HG02884 (cell line): ENCODE measurements at regions not wholly inside any gene's neighbourhood (a gene's known extent, or its start where the extent isn't known, plus 50 kb on each side); places are given as distances from the start of the nearest gene placed in this dataset.

Source experiments
- ATAC-seq: cut with Tn5 transposase; IDR thresholded peaks from one replicate; pipeline ENCODE4 v1.9.1; 2021; ENCODE audit warnings: mild to moderate bottlenecking, moderate library complexity; ENCODE audit not compliant: unreplicated experiment

DNA sequence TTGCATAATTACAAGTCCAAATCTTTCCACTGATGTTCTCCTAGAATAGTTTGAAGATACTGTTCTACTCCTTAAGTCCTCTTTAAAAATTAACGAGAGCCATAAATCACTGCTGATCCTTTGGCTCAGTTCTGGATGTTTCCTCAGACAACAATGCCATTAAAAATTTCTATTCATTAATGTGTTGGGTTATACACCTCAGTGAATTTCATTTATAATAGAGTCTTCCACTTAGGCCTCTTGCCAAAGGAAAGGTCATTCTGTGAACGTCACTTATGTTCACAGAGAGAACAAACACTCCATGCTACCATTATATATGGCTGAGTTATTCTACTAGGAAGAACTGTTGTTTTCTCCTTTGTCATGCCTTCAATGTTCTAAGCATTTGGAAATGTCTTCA is 1472.3 kb upstream of the CELF4 start:
- no peak for ATAC-seq

DNA sequence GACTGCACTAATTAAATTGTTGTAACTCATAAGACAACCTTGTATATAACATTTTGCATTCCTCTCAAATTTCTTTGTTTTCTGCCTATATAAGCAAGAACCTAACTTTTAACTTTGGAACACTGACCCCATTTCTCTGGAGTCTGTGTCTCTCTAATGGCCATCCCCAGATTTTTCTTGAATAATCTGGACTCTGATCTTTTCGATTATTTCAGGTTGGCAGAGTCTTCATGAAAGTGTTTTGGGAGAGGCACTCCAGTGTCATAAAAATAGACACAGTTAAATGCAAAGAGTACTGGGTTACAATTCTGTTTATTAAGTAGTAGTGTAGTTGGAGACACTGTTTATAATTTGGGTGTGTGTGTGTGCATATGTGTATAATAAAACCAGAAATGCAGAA is 1467.7 kb upstream of the CELF4 start:
- ATAC-seq, result no peak

DNA sequence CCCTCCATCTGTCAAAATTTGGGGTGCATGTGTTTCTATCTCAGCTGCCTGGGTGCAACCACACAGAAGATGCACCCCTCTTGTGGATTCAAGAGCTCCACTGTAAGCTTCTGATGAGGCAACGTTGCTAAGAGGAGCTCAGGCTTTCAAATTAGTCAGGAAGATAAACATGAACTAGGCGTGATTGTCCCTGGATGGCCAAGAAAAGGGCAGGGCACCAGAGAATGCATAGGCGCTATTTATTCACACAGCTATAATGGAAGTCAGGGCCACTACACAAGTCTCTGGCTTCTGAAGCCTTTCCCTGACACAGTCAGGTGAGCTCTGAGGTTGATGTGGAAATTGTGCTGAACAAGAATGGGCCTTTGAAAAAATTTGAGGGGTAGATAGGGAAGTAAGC is 1466.0 kb upstream of the CELF4 start:
- ATAC-seq, result no peak

DNA sequence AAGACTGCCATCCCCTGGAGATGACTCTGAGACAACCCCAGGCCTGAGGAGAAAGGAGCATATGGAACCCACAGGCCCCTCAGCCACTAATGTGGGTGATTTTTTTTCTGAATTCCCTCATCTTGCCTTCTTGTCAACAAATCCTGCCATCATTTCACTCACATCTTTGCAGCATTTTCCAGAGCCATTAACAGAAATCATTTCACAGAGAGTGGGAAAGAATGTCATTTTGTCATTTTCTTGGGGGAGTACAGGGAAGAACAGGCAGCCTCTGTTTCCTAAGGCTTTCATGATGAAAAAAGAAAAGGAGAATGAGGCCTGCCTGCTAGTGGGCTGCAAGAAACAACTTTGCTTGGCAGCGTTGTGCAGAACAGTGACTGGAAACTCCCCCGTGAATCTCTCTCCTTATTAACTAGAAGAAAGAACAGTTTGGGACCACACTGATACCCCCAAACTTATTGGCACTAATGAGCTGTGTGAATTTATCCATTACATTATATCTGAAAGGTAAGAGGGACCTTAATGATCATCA is 1464.6 kb upstream of the CELF4 start:
- no peak for ATAC-seq

DNA sequence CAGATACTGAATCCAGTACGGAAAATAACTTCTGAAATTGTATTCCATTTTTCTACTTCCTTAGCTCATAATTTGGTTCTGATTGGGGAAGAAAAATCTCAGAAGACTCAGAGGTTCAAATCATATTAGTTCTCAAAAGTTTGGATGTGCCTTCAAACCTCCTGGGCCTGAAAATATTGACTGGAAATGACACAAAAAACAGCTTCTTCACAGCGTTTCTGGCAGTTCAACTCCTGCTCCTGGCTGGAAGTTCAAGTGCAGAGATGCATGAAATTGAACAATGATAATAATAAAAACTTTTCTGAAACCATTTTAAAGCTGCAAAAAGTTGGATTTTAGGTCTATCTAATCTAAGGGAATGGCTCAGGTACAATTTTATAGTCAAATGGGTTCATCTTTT is 1459.9 kb upstream of the CELF4 start:
- ATAC-seq, result no peak

DNA sequence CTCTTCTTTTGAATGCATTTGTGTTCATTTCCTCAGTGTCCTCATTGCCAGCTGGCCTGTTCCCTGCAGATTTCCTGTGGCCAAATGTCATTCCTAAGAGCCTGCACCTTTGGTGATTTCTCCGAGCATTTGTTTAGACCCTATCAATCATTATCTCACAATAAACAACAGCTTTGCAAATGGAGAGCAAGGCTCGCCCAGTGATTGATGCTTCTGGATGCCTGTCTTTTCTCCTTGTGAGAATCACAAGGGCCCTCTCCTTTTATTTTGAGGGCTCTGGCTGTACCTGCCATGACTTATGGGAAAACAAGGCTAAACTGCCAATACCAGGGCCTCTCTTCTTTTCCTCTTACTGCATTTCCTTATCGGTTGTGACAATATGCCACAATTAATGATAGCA is 1454.4 kb upstream of the CELF4 start:
- ATAC-seq, result no peak

DNA sequence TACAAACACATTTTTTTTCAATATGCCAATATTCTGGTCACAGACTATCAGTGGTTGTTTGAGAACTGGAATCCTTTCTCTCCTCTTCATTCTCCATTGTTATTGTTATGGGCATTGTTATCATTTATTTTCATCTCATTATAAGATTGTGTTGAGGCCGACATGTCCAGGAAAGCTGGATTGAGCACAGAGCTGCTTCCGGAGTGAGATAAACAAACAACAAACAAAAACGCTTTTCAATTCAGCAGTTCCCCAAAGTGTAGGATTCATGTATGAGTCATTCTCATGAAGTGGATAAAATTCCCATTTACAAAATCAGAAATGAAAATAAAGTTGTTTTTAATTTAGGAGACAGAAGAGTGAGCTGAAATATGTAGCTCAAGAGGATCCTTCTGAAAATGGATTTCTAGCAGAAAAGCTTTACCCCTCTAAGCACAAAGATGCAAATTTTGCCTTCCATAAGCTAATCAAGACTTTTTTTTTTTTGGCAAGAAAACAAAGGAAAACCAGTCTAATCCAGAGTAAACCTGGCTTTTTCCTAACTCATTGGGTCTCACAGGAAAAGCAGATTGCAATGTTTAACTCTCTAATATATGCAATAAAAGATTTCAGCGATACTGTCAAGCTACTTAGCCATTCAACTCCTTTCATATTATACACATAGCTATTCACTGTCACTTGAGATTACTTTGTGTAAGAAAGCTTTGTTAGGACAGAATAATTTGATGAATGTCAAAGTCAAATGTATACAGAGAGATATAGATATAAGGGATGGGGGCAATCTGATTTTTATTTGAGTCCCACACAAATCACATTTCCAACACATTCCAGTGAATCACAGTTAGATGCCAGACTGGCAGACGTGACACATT is 1441.7 kb upstream of the CELF4 start:
- no peak for ATAC-seq

DNA sequence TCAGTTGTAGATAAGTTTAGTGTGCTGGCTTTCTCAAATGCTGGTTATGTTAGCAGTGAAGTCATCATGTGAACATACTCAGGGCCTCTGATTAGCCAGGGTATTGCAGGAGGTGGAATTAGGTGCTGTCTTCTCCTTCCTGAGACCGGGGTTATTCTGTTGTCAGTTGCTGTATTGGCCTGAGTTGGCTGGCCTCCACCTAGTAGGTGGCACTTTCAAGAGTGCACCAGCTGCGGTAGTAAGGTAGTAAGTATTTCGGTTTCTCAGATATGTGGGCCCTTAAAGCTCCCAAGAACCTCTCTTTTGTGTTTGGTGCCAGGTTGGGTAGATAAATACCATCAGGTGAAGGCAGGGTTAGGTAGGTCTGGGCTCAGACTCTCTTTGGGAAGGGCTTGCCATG is 1430.5 kb upstream of the CELF4 start:
- ATAC-seq, result no peak

DNA sequence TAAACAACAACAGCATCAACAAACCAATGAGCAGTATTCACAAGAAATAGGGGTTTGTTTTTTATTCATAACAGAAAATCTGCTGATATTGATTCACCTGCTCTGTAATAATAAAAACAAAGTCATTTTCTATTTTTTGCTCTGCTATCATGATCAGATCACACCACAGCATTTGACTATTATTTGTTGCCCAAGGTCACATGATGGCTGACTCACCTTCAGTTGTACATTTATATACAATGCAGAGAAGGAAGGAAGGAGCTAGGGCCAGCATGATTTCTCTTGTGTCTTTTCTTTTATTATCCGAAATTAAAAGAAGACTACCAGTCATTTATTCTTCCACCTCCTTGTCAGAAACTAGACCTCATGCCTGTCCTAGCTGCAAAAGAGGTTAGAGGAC is 1427.7 kb upstream of the CELF4 start:
- no peak for ATAC-seq

DNA sequence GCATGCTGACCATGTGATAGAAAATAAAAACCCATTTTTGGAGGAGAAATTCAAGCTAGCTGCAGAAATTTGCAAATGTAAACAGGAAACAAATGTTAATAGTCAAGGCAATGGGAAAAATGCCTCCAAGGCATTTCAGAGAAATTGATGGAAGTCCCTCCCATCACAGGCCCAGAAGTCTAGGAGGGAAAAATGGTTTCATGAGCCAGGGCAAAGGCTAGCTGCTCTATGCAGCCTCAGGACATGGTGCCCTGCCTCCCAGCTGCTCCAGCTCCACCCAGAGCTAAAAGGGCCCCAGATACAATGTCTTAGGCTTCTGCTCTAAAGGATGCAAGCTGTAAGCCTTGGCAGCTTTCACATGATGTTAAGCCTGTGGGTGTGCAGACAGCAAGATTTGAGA is 1419.4 kb upstream of the CELF4 start:
- ATAC-seq, result no peak

DNA sequence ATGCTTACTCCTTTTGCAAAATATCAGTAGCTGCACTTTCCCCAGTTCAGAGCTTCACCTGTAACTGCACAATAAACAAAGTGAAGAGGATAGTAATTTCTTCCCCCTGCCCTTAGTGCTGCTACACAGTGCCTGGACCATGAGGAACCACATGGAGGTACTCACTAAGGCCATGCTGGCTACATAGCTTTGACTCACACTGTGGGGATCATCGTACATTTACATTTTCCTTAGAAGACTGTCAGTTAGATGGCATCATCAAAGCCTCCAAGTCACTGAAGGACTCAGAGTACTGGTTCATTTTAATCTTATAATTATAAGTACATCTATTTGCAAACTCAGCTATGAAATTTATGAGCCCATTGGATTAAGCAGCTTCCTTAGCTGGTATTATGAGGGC is 1416.5 kb upstream of the CELF4 start:
- no peak for ATAC-seq

DNA sequence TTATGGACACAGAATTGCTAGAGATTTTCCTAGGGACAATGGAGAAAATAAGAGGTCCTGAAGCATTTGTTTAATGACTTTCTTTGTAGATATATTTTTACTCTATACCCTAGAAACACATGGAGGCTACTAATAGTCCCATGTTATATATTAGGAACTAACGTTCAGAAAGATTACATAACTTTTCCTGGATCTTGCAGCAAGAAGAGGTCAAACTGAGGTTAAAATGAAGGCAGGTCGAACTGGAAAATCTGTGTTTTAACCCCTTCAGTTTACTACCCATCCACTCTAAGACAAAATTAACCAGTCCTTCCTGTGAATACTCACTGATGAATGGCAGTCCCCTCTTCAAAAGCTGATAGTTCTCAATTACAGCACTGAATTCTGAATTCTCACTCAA is 1415.8 kb upstream of the CELF4 start:
- no peak for ATAC-seq

DNA sequence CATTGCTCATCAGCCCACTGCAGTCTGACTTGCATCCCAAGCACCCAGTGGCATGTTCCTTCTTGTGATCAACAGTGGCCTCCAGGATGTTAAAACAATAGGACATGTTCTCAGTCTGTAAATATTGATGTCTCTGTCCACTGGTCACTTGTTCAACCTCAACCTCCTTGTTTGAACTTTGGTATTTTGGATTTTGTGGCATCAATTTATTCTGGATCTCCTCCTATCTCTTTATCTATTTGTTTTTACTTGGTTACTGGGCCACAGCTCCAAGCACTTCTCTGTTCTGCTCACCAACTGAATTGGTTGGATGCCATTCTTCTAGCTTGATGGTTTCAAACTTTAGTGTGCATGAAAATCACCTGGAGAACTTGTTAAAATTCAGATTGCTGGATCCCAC is 1414.8 kb upstream of the CELF4 start:
- no peak for ATAC-seq

DNA sequence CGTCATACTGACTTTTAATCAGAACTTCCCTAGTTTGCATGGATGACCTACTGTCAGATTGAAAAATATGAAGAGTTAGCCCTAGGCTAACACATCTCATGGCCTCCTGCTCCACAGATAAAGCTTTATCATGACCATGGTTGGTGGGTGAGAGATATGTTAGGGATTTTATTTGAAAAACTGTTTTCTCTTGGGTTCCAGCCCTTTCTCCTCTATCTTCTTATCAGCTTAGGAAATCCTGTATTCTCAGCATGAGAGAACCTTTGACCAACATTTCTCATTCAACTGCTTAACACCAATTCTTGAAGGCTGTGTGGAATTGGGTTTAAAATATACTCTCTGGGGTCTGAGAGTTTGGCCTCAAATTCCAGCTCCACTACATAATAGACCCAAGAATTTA is 1407.0 kb upstream of the CELF4 start:
- no peak for ATAC-seq

DNA sequence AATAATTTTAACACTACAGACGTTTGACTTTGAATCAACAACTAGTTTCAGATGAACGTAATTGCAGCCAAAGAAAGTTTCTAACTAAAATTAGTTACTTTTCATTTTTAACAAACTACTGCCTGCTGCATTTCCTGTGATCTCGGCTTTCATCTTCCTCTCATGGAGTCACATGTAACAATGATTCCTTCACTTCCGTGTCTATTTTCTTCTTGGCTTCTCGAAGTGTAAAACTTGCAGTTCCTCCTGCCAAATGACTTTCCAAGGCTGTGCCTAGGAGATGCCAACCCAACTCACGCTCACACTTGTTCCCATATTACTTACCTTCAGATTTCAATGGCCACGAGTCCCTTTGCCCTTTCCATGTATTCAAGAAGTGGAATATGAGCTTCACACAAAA is 1406.3 kb upstream of the CELF4 start:
- ATAC-seq, result no peak

DNA sequence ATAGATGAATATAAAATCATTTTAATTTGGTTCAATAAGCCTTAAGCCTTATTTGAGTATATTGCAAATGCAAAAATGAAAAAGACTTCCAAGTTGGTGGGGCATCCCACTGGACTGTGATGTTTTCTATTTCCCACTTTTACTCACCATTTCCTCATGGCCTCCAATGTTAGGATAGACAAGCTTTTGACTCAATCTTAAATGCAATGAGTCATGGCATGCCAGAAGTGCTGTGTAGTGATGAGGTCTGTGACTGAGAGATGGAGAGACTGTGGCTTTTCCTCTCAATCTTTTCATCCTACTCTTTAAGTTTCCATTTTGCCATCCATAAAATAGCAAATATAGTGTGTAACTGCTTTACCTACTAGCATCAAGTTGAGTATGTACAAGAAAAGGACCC is 1401.2 kb upstream of the CELF4 start:
- no peak for ATAC-seq

DNA sequence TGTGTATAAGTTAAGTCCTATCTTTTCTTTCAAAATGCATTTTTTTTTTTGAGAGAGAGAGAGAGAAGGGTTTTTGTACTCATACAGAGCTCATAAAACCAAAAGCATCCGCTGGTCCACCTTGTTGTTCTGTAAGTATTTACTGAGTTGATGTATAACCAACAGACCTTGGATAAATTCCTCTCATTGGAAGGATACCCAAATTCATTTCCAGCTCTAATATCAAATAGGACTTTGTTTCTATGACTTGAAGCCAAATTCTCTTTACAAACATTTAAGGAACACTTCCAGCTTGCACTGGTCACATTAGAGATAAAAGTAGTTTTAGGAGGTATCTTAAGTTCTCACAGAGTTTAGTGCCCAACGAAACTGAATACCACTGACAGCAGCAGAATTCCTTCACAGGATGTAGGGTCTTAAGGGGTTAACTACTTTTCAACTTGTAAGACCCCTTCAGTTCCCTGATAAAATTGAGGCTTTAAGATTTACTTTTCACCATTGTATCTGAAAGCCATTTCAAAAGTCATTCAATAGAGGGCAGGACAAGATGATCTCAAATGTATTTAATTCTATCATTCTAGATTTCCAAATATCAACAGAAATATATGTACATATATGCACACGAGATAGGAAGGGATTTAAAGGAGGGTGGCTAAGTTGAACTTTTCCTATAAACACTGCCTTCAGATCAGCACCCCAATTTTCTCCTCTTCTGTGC is 1398.5 kb upstream of the CELF4 start:
- no peak for ATAC-seq

DNA sequence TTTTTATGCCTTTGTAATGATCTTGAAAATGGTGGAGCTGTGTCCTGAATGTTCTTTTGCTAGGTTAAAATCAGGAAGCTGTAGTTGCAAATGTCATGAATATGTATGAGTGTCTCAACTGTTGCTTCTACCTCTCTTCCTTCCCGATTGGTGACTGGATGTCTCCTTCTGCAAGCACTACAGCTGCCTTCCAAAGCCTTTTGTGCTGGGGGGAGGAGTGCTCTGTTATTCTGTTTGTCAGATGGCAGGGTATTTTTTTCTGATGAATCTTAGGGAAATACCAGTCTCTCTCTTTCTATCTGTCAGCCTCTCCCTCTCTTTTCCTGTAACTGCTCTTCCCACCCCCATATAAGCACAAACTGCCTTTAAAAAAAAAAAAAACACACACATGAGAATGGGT is 1396.3 kb upstream of the CELF4 start:
- ATAC-seq, result no peak

DNA sequence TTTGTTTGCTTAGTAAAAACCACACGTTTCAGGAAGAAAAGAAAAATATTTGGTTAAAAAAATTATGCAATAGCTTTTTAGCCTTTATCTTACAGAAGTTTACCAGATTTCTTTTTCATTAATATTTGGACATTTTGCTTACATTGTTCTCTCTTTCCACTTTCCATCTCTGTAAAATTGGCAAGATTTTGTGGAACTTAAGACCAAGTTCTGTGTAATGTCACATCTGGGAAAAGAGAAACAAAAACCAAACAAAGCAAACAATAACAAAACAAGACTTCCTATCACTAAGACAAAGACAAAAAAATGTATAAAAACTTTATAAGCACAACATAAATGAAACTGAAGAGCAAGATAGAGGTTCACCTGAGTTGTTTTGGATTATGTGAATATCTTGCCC is 1392.1 kb upstream of the CELF4 start:
- no peak for ATAC-seq

DNA sequence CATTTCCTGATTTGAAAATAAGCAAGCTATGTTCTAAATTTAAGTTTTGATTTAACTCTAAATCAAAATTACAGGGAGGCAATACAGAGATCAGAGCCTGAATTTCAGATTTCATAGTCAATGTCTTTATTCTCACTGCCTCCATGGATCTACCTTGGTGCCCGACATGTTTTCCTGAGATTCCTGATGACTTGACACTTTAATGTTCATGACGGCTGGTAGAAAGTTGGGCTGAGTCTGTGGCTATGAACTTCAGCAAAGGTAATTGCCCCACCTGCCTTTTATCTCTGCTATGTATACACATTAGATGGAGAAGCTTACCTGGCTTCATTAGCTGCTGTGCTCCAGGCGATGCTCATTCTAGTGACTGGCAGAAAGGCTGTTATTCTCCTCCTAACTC is 1390.5 kb upstream of the CELF4 start:
- ATAC-seq, result no peak

DNA sequence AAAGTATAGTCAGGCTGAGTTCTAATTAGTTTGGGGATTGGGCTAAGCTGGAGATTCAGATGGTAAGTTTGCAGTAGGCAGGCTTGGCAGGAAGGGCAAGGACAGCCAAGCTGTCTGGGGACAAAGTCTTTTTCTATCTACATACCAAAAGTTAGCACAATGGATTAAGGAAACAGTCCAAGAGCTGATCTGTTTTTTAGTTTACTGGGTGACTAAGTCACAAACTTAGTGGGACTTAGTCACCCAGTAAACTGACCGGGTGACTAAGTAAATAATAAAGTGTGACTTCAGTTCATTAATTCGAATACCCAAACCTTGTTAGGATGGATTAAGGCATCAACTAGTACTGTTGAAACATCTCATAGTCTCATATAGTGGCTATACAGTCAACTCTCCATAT is 1386.0 kb upstream of the CELF4 start:
- no peak for ATAC-seq

DNA sequence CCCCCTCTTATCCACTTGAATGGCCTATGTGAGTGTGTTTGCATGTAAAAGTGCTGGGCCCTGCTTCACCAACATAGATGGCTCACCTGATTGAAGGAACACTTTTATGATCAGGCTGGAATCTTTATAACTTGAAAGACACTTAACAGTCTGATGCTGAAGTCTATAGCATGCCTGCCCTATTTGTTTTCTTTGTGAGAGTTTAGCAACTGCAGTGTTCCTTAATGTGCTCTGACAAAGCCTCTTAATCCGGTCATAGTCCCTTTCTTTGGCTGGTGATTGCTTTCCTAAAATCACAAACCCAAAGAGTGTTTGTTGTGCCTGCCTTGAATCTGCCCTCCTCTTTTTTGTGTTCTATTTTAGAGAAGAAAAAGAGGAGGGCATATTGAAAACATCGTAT is 1382.8 kb upstream of the CELF4 start:
- ATAC-seq, result no peak
